B cell (primary cell): ENCODE measurements at regions not wholly inside any gene's neighbourhood (a gene's known extent, or its start where the extent isn't known, plus 50 kb on each side); places are given as distances from the start of the nearest gene placed in this dataset.
"Not testable (repeated sequence)": the region's sequence is repeated elsewhere in the genome, so short reads cannot be mapped to it uniquely, and the experiment has no call there.

ENCODE experiments used
- EZH2 ChIP-seq: IDR thresholded peaks from 2 replicates; pipeline ENCODE4 v1.6.1; 2012; ENCODE audit warnings: borderline replicate concordance, low read depth, mild to moderate bottlenecking, moderate library complexity, low read length; ENCODE audit not compliant: insufficient read depth, poor library complexity, severe bottlenecking
- TF ChIP-seq, protein P1 (sequence below): fragments of 200-600 bp; IDR thresholded peaks from one replicate; pipeline ENCODE4 v1.8.0; 2022; ENCODE audit warnings: antibody characterized with exemption, mild to moderate bottlenecking

- TF ChIP-seq, protein P1, sequence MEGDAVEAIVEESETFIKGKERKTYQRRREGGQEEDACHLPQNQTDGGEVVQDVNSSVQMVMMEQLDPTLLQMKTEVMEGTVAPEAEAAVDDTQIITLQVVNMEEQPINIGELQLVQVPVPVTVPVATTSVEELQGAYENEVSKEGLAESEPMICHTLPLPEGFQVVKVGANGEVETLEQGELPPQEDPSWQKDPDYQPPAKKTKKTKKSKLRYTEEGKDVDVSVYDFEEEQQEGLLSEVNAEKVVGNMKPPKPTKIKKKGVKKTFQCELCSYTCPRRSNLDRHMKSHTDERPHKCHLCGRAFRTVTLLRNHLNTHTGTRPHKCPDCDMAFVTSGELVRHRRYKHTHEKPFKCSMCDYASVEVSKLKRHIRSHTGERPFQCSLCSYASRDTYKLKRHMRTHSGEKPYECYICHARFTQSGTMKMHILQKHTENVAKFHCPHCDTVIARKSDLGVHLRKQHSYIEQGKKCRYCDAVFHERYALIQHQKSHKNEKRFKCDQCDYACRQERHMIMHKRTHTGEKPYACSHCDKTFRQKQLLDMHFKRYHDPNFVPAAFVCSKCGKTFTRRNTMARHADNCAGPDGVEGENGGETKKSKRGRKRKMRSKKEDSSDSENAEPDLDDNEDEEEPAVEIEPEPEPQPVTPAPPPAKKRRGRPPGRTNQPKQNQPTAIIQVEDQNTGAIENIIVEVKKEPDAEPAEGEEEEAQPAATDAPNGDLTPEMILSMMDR = not testable (repeated sequence)
- not testable (repeated sequence) for TF ChIP-seq EZH2
These were observed 1877.0 kb downstream of the PCDH9 start for GRCh38 chr13:65353150-65353549.
